HG03175 (cell line): ENCODE measurements at regions not wholly inside any gene's neighbourhood (a gene's known extent, or its start where the extent isn't known, plus 50 kb on each side); places are given as distances from the start of the nearest gene placed in this dataset.

ENCODE experiments used
- ATAC-seq: cut with Tn5 transposase; IDR thresholded peaks from one replicate; pipeline ENCODE4 v1.9.1; 2021; ENCODE audit warnings: mild to moderate bottlenecking, moderate library complexity; ENCODE audit not compliant: unreplicated experiment

DNA sequence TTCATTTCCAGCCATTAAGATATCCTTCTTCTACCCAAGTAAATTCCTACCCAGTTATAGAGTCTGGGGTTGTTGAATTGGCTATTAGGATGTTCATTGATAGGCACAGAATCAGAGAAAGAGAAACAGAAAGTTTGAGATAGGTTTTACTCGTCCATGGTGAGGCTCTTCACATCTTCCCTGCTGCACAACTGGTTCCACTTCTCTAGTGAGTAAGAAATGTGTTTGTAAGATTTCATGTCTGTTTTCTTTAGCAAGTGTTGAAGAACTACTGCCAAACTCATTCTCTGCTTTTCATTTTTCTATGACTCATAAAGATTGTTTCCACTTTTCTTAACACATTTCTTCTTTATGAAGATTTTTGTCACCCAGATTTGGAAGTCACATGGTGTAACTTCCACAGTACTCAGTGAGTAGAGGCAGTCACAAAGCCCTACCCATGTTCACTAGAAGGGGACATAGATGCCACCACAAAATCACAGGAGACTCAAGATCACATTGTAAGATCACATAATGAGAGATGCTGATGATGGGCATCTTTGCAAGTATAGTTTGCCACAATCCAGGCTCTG, 152.3 kb downstream of the SNX7 start:
- ATAC-seq = peak; percentile 51

GRCh38 chr1:98817821-98818220, 156.3 kb downstream of the SNX7 start:
- ATAC-seq = no peak

- no peak for ATAC-seq
Measured at GRCh38 chr1:98821379-98821778, 159.9 kb downstream of the SNX7 start.

DNA sequence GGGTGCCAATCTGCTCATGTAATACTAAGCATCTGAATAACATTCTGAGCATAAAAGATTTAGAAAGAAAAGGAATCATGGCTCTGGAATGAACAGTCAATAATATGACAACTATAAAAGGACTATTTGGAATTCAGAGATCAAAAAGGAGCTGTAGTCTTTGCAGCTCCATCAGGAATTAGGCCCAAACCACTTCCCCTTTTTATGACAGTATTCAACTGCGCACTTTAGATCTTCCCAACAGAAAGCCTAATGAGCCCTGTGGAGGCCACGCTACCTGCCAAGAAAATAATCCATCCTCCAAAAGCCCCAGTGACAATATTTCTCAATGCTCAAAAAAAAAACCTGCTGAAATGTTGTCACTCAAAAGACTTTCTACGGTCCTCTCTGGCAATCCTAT, 163.2 kb downstream of the SNX7 start:
- ATAC-seq = no peak

GRCh38 chr1:98827041-98827440, 165.5 kb downstream of the SNX7 start:
- ATAC-seq = no peak

DNA sequence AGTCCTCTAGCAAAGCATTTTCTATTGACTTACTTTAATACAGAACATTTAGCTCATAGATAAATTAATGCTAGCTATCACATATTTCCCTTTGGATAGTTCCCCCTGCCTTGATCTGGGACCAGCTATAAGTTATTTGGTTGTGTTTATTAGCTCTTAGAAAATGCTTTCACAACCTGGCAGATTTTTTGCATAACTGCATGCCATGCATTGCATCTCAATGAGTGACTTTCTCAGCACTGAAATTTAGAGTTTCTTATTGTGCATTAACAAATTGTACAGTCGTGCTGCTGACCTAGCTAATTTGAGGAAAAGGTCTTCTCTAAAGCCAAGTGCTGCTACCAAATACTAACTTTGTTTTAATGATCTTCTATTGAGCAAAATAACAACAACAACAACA, 164.8 kb downstream of the PLPPR5 start:
- no peak for ATAC-seq
